SK-N-SH treated with all-trans-retinoic acid at 6 μM for 48 hours (cell line): ENCODE measurements at regions not wholly inside any gene's neighbourhood (a gene's known extent, or its start where the extent isn't known, plus 50 kb on each side); places are given as distances from the start of the nearest gene placed in this dataset.

Experiments
- ATAC-seq: fragments of 200-7000 bp; cut with Tn5 transposase; 3 replicates; pipeline ENCODE4 v1.9.1; 2020; ENCODE audit warnings: mild to moderate bottlenecking, moderate library complexity
- ARNTL ChIP-seq: fragments of 450-650 bp; formaldehyde crosslinking; IDR thresholded peaks from 2 replicates; pipeline ENCODE4 v1.5.0; 2020; ENCODE audit warnings: low read depth, mild to moderate bottlenecking, moderate library complexity, borderline replicate concordance
- BACH2 ChIP-seq: fragments of 250-450 bp; sonication (Bioruptor Pico); IDR thresholded peaks from 2 replicates; pipeline ENCODE4 v1.9.0; 2021; ENCODE audit warnings: mild to moderate bottlenecking, borderline replicate concordance
- CREB5 ChIP-seq: fragments of 250-450 bp; sonication (Bioruptor Pico); IDR thresholded peaks from 2 replicates; pipeline ENCODE4 v1.5.1; 2020; ENCODE audit warnings: low read depth, mild to moderate bottlenecking, moderate library complexity
- CSDC2 ChIP-seq: fragments of 250-450 bp; sonication (Bioruptor Pico); IDR thresholded peaks from 2 replicates; pipeline ENCODE4 v1.5.0; 2020; ENCODE audit warnings: mild to moderate bottlenecking, moderate library complexity
- CSRNP3 ChIP-seq: fragments of 250-450 bp; sonication (Bioruptor Pico); IDR thresholded peaks from 2 replicates; pipeline ENCODE4 v1.5.1; 2021; ENCODE audit warnings: mild to moderate bottlenecking, moderate library complexity
- ESRRG ChIP-seq: fragments of 250-450 bp; sonication (Bioruptor Pico); IDR thresholded peaks from 2 replicates; pipeline ENCODE4 v1.6.1; 2021; ENCODE audit warnings: mild to moderate bottlenecking
- ISL1 ChIP-seq: fragments of 250-450 bp; sonication (Bioruptor Pico); IDR thresholded peaks from 2 replicates; pipeline ENCODE4 v2.1.2; 2022; ENCODE audit warnings: mild to moderate bottlenecking, moderate library complexity
- PATZ1 ChIP-seq: fragments of 250-450 bp; sonication (Bioruptor Pico); IDR thresholded peaks from 2 replicates; pipeline ENCODE4 v1.8.0; 2020; ENCODE audit warnings: mild to moderate bottlenecking, moderate library complexity, borderline replicate concordance
- POU6F1 ChIP-seq: fragments of 250-450 bp; sonication (Bioruptor Pico); IDR thresholded peaks from 2 replicates; pipeline ENCODE4 v1.8.0; 2021; ENCODE audit warnings: low read depth, mild to moderate bottlenecking, moderate library complexity, borderline replicate concordance
- PPARA ChIP-seq: fragments of 250-450 bp; sonication (Bioruptor Pico); IDR thresholded peaks from 2 replicates; pipeline ENCODE4 v1.5.0; 2020; ENCODE audit warnings: mild to moderate bottlenecking, borderline replicate concordance
- RARB ChIP-seq: fragments of 250-450 bp; sonication (Bioruptor Pico); IDR thresholded peaks from 2 replicates; pipeline ENCODE4 v1.8.0; 2021; ENCODE audit warnings: mild to moderate bottlenecking, moderate library complexity
- SNAI2 ChIP-seq: fragments of 250-450 bp; sonication (Bioruptor Pico); IDR thresholded peaks from 2 replicates; pipeline ENCODE4 v1.5.0; 2020; ENCODE audit warnings: mild to moderate bottlenecking, moderate library complexity
- TCF4 ChIP-seq: fragments of 250-450 bp; sonication (Bioruptor Pico); IDR thresholded peaks from 2 replicates; pipeline ENCODE4 v1.8.0; 2021; ENCODE audit warnings: mild to moderate bottlenecking, moderate library complexity, borderline replicate concordance
- TOX ChIP-seq: fragments of 250-450 bp; sonication (Bioruptor Pico); IDR thresholded peaks from 2 replicates; pipeline ENCODE4 v1.8.0; 2021; ENCODE audit warnings: mild to moderate bottlenecking, moderate library complexity, borderline replicate concordance
- TSHZ2 ChIP-seq: fragments of 250-450 bp; sonication (Bioruptor Pico); IDR thresholded peaks from 2 replicates; pipeline ENCODE4 v1.5.0; 2020; ENCODE audit warnings: mild to moderate bottlenecking, moderate library complexity
- ZC3H10 ChIP-seq: fragments of 250-450 bp; sonication (Bioruptor Pico); IDR thresholded peaks from 2 replicates; pipeline ENCODE4 v1.5.1; 2021; ENCODE audit warnings: mild to moderate bottlenecking, moderate library complexity
- ZFP3 ChIP-seq: fragments of 250-450 bp; sonication (Bioruptor Pico); IDR thresholded peaks from 2 replicates; pipeline ENCODE4 v1.5.0; 2020; ENCODE audit warnings: mild to moderate bottlenecking, moderate library complexity
- ZFP30 ChIP-seq: fragments of 450-650 bp; formaldehyde crosslinking; IDR thresholded peaks from 2 replicates; pipeline ENCODE4 v1.5.0; 2022; ENCODE audit warnings: mild to moderate bottlenecking, moderate library complexity
- ZNF8 ChIP-seq: fragments of 450-650 bp; formaldehyde crosslinking; IDR thresholded peaks from 2 replicates; pipeline ENCODE4 v1.5.0; 2020; ENCODE audit warnings: mild to moderate bottlenecking, moderate library complexity

GRCh38 chr21:33984021-33984481 lies 68.4 kb upstream of the ATP5PO start (continued):
- no peak for TF ChIP-seq POU6F1
- no peak for TF ChIP-seq RARB (CRISPR knock-in tag)

- no peak for ATAC-seq
- TF ChIP-seq ISL1 (CRISPR knock-in tag) = no peak
- no peak for TF ChIP-seq PATZ1 (CRISPR knock-in tag)
- no peak for TF ChIP-seq ZFP3 (CRISPR knock-in tag)
- TF ChIP-seq ZFP30 (CRISPR knock-in tag) = no peak
- no peak for TF ChIP-seq SNAI2 (CRISPR knock-in tag)
- TF ChIP-seq TSHZ2 = no peak
- no peak for TF ChIP-seq BACH2
- TF ChIP-seq TCF4 (CRISPR knock-in tag) = no peak
- no peak for TF ChIP-seq TOX (CRISPR knock-in tag)
- TF ChIP-seq ARNTL (CRISPR knock-in tag) = no peak
Measured at GRCh38 chr21:33981391-33982101, 65.9 kb upstream of the ATP5PO start.

- no peak for TF ChIP-seq RARB (CRISPR knock-in tag)
- no peak for TF ChIP-seq ZC3H10 (CRISPR knock-in tag)
- no peak for TF ChIP-seq POU6F1
- TF ChIP-seq CSDC2 (CRISPR knock-in tag) = no peak
- TF ChIP-seq ZFP3 (CRISPR knock-in tag) = no peak
- TF ChIP-seq PPARA (CRISPR knock-in tag) = no peak
- TF ChIP-seq ARNTL (CRISPR knock-in tag) = no peak
- no peak for TF ChIP-seq CSRNP3 (CRISPR knock-in tag)
- no peak for TF ChIP-seq ZNF8
- no peak for TF ChIP-seq ESRRG (CRISPR knock-in tag)
- no peak for TF ChIP-seq CREB5 (CRISPR knock-in tag)
- no peak for TF ChIP-seq ZFP30 (CRISPR knock-in tag)
- no peak for ATAC-seq
Measured at GRCh38 chr21:33980276-33980916, 64.8 kb upstream of the ATP5PO start.
